ENCODE measurements at regions not wholly inside any gene's neighbourhood (a gene's known extent, or its start where the extent isn't known, plus 50 kb on each side); places are given as distances from the start of the nearest gene placed in this dataset.

- no peak for DNase-seq
These were observed 130.8 kb upstream of the IRX4 start for GRCh38 chr5:2013301-2014057.

- no peak for DNase-seq
These were observed 130.2 kb upstream of the IRX4 start for GRCh38 chr5:2012885-2013284.

DNA sequence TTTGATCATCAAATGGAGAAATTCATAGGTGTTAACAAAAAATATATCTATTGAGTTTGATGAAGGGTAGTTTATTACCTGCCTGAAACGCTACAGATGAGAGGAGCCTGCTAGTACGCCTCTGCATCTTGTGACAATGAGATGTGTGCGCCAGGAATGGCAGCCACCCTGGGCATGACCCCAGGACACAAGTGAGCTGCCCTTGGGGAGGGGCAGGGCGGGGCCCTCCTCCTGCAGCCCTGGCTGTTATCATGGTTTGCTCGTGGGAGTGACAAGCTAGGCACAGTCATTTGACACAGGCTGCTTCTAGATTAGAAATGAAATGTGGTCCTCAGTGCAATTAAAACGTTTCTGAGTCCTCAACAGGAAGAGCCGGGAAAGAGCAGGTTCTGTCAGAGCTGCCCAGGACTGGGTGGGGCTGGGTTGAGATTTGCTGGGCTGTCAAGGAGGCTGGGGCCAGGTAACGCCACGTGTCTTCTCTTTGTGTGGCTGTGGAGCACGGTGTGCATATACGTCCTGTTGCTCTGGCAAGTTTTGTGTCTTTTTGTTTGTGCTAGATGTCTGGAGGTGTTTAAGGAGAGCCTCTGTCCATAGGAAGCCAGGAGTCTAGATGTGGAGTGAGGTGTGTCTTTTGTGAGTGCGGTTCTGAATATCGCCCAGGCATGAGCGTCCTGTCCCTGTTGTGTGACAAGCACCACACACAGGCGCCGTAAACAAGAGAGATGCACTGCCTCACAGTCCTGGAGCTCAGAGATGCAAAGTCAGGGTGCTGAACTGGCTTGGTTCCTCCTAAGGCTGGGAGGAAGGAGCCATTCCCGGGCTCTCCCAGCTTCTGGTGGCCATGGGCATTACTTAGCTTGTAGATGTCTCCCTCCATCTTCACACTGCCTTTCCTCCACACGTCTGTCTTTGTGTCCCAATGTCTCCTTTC, 129.0 kb upstream of the IRX4 start:
- DNase-seq, result no peak

- no peak for DNase-seq
These were observed 128.2 kb upstream of the IRX4 start for GRCh38 chr5:2010940-2011339.

DNA sequence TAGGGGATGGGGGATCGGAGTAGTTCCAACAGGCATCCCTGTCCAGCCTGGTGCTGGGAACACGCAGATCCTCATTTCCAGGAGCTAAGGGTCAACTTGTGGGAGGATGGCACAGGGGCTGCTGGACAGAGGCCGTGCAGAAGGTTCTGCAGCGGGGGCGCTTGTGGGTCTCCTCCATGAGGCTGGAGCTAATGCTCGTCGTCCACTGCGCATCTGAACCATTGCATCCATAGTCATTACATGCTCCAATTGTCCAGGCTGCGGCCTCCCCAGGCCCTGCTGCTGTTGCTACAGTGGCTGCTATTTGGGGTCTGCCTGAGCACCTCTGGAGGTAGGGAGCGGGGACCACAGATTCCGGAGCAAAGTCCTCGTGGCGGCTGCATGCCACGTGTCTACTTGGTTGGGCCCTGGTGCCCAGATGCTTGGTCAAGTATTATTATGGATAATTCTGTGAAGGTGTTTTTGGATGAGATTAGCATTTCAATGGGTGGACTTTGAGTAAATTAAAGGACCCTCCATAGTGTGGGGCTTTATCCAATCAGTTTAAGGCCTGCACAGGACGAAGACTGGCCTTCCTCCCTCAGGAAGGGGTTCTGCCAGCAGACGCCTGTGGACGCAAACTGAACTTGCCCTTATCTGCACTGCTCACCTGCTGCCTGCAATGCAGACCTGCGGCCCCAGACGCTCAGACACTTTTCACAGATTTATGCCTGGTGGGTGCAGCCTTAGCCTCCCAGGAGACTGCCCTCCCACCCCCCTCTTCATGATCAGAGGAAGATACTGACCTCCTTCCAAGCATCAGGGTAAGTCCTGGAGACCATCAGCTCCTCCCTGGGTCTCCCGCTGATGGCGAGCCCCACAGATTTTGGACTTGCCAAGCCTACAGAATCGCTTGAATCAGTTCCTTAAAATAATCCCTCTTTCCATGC, 127.5 kb upstream of the IRX4 start:
- DNase-seq, result no peak

DNA sequence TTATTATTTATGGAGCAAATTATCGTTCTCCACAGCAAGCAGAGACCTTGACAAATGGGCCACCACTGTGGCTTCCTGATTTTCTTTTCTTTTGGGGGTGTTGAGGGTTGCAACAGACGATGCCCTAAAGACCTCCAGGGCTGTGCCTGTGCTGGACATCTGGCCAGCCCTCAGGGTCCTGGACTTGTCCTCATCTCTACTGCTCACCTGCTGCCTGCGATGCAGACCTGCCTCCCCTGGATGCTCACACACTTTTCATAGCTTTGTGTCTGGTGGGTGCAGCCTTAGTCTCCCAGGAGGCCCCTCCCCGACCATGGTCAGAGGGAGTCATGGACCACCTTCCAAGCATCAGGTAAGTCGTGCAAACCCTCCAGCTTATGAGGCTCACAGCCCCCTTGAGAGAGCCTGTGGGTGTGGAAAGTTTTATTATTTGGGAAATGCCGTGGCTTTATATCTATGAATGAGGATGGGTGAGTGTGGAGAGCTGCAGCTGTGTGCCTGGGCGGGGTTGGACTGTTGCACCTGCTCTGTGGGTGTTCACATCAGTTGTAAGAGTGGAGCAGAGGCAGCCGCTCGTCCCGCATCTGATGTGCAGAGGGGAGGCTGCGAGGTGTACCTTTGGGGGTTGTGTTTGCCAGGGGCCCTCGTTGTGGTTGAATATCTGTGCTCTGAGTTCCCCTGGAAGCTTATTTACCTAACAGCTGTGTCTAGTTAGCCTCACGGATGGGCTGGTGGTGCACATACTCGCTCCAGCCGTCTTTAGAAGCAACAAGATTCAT, 126.3 kb upstream of the IRX4 start:
- DNase-seq, result no peak

DNA sequence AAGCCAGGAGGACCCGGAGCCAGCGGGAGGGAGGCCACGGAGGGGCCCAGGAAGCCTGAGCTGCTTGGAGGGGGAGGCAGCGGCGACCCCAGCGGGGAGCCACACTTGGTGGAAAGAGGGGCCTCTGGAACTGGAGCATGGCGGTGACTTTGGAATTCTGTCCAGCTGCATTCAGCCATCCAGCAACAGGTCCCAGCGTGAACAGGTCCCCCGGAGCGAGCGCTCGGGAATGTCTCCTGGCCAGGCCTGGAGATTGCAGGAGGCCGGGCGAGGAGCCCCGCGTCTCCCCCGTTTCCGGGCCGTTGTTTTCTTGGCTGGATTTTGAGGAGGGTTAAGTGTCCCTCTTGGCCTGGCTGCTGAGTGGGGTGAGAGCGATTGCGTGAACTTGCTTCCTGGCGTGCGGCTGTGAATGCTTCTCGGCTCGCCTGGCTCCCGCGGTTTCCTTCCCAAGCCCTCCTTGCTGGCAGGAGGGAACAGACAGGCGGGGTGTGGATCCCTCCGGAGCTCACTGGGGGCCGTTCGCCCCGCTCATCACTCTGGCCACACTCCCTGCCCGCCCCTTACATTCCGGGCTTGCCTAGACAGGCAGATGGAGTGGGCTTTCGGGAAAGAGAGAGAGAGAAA, 125.3 kb upstream of the IRX4 start:
- DNase-seq, result no peak

DNA sequence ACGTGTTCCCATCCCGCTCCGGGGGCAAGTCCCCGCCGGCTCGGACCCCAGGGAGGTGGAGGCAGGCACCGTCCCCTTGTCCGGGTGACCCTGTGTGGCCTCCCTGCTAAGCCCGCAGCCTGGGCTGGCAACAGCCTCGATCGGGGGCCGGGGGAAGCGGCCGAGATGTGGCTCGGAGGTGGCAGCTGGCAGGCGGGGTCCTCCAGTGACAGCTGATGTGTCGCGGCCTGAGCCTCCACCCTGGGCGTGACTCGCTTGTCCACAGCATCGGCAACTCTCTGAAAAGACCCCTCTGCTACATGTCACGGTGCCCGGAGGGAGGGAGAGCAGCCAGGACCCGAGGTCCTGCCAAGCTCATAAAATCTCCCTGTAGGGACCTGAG, 124.8 kb upstream of the IRX4 start:
- no peak for DNase-seq

- no peak for DNase-seq
These were observed 124.2 kb upstream of the IRX4 start for GRCh38 chr5:2006971-2007291.

DNA sequence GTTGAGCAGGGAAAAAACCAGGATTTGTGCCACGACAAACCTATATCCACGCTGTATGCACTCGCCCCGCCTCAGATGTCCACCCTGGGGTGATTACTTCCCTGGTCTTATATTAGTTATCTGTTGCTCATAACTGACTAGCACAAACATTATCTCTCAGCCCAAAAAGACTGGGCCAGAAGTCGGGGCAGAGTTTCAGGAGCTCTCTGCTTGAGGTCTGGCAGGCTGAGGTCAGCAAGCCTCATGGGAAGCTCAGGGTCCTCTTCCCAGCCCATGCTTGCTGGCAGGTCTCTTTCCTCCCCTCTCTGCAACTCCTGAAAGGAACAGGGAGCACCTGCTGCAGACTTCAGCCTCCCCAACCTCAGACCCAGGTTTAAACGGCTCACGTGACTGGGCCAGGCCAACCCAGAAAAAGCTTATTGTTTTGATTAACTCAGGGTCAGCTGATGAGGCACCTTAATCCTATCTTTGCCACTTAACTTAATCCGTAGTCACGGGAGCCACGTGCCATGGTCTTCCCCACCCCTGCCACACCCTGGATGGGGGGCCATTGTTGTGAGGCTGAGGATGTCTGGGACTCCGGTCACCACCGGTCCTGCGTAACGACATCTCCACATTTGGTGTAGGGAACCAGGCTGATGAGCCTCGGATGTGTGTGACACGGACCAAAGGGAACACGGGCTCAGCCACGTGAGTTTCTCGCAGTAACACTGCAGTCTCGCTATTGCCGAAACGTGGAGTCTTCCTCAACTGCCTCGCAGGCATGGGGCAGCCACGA, 123.7 kb upstream of the IRX4 start:
- no peak for DNase-seq

DNA sequence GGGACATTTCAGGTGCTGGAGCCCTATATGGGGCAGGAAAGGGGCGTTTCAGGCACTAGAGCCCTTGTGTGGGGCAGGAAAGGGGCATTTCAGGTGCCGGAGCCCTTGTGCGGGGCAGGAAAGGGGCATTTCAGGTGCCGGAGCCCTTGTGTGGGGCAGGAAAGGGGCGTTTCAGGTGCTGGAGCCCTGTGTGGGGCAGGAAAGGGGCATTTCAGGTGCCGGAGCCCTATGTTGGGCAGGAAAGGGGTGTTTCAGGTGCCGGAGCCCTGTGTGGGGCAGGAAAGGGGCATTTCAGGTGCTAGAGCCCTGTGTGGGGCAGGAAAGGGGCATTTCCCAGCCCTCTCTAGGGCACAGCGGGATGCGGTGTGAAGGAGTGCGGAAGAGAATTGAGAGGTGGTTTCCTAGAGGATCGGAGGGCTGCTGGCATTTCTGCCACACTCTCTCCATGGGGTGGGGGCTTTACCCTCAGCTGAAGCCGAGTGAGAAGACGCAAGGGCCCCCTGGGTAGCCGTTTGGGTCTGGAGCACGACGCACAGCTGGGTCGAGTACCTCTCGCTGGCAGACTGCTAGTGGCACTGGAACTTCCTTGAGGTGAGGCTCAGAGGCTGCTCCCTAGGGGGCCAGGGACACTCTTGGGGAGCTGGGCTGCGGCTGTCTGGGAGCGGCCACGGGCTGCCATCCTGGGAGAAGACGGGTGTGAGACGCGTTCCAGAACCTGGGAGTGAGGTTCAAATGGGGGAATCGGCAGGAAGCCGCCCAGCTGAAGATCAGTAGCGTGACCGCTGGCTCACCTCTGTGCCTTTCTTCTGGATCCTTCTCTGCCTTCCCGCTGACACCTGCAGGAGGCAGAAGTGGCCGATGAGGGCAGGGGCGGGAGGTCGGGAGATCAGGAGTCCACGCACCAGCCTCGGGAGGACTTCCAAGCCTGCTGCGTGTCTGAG, 122.6 kb upstream of the IRX4 start:
- DNase-seq, result no peak

DNA sequence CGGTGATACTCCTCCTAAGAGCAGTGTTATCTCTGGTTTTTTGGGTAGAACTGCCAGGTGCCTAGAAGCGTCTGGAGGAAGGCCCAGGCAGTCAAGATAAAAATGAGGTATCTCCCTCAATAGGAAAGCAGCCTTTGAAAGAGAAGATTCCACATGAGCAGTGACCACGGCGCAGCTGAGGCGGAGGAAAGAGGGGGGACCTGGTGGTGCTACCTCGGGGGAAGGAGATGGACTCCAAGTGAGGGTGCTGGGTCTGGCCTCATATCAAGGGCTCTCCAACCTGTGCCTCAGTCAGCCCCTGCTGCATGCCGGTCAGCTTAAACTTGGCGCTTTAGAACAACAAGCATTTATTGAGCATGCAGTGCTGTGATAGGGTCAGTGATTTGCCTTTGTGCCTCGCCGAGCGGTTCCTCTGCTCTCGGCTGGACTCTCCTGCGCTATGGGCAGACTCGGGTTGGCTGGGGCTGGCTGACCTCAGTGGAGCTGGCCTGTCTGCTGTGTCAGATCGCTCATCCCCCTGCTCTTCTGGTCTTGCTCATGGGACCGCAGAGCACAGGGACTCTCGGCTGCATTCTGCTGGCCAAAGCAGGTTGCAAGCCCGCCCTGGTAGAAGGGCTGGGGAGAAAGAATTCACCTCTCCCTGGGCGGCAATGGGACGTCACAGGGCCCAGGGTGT, 121.1 kb upstream of the IRX4 start:
- DNase-seq, result no peak

DNA sequence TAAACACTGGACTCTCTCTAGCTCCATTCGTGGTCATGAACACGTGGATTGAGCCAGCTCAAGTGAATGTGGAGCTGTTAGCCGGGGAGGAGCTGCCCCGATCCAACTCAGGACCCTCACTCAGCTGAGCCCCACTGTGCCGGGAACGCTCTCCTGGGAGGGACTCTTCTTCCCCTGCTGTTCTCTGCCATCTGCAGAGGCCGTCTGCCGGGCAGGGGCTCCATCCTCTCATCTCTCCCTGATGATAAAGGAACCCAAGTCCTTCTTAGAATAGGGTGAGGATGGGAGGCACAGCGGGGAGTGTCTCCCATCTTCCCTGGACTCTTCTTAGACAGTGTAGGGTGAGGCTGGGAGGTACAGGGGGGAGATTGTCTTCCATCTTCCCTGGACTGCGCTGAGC, 120.5 kb upstream of the IRX4 start:
- no peak for DNase-seq

- DNase-seq, result no peak
These were observed 118.6 kb upstream of the IRX4 start for GRCh38 chr5:2001300-2001699.

GRCh38 chr5:2000591-2000990, 117.9 kb upstream of the IRX4 start:
- DNase-seq, result no peak

GRCh38 chr5:1999794-2000193, 117.1 kb upstream of the IRX4 start:
- DNase-seq, result no peak

DNA sequence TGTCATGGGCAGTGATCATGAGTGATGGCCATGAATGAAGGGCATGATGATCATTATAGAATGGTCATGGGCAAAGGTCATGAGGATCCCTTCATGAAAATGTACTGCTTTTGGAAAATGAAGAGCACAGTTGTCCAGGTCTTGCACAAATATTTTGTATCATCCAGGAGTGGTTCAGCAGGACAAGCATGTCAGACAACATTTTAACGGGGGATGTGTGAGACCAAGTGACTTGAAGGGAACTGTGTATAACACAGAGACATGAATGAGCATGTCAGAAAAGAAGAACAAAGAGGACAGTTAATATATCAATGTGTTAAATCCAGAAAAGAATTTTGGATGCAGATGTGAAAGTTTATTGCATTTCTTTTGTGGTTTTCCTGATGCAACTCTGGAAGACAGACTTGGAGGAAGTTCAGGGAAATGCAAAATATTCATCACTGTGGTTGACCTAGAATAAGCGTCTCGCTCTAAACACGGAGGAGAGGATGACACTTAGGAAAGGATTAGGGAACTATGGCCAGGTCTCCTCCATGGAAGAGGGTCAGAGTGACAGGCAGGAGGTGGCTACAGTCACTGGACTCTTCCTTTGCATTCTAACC, 116.1 kb upstream of the IRX4 start:
- no peak for DNase-seq

- no peak for DNase-seq
These were observed 115.6 kb upstream of the IRX4 start for GRCh38 chr5:1998348-1998669.

Data from SHP77 (cell line).